CD4-positive, alpha-beta T cell treated with Interferon gamma for 1 hour (primary cell): ENCODE measurements at regions not wholly inside any gene's neighbourhood (a gene's known extent, or its start where the extent isn't known, plus 50 kb on each side); places are given as distances from the start of the nearest gene placed in this dataset.
"Not testable (repeated sequence)": the region's sequence is repeated elsewhere in the genome, so short reads cannot be mapped to it uniquely, and the experiment has no call there.

Experiments used
- DNase-seq: peaks from one replicate; pipeline ENCODE4 v3.0.0-alpha.2; 2020

- no peak for DNase-seq
Measured at GRCh38 chr1:58836408-58836807, 52.6 kb upstream of the JUN start.

GRCh38 chr1:58837886-58838285 is 54.0 kb upstream of the JUN start:
- no peak for DNase-seq

GRCh38 chr1:58839147-58839795 is 55.4 kb upstream of the JUN start:
- DNase-seq = no peak

GRCh38 chr1:58839846-58840835 is 56.3 kb upstream of the JUN start:
- DNase-seq = no peak

- DNase-seq = no peak
Measured at GRCh38 chr1:58841455-58841854, 57.6 kb upstream of the JUN start.

GRCh38 chr1:58842941-58843340 is 59.1 kb upstream of the JUN start:
- no peak for DNase-seq

GRCh38 chr1:58844176-58844575 is 60.3 kb upstream of the JUN start:
- no peak for DNase-seq

GRCh38 chr1:58845942-58846341 is 62.1 kb upstream of the JUN start:
- DNase-seq = no peak

GRCh38 chr1:58848818-58849411 is 65.1 kb upstream of the JUN start:
- DNase-seq = no peak

GRCh38 chr1:58849551-58849950 is 65.7 kb upstream of the JUN start:
- no peak for DNase-seq

- DNase-seq = no peak
Measured at GRCh38 chr1:58850636-58851035, 66.8 kb upstream of the JUN start.

- no peak for DNase-seq
Measured at GRCh38 chr1:58852731-58853485, 69.1 kb upstream of the JUN start.

- no peak for DNase-seq
Measured at GRCh38 chr1:58854576-58854975, 70.7 kb upstream of the JUN start.

- DNase-seq = no peak
Measured at GRCh38 chr1:58855274-58856165, 71.7 kb upstream of the JUN start.

- not testable (repeated sequence) for DNase-seq
Measured at GRCh38 chr1:58856281-58856680, 72.4 kb upstream of the JUN start.

GRCh38 chr1:58857680-58858673 is 74.1 kb upstream of the JUN start:
- no peak for DNase-seq

GRCh38 chr1:58859769-58860485 is 76.1 kb upstream of the JUN start:
- DNase-seq = no peak

- DNase-seq = no peak
Measured at GRCh38 chr1:58861076-58861475, 77.2 kb upstream of the JUN start.

- no peak for DNase-seq
Measured at GRCh38 chr1:58861506-58861905, 77.7 kb upstream of the JUN start.
